ENCODE measurements at regions not wholly inside any gene's neighbourhood (a gene's known extent, or its start where the extent isn't known, plus 50 kb on each side); places are given as distances from the start of the nearest gene placed in this dataset.

GRCh38 chr16:74034862-74035261 is 261.8 kb upstream of the PSMD7 start:
- TF ChIP-seq, protein P1, sequence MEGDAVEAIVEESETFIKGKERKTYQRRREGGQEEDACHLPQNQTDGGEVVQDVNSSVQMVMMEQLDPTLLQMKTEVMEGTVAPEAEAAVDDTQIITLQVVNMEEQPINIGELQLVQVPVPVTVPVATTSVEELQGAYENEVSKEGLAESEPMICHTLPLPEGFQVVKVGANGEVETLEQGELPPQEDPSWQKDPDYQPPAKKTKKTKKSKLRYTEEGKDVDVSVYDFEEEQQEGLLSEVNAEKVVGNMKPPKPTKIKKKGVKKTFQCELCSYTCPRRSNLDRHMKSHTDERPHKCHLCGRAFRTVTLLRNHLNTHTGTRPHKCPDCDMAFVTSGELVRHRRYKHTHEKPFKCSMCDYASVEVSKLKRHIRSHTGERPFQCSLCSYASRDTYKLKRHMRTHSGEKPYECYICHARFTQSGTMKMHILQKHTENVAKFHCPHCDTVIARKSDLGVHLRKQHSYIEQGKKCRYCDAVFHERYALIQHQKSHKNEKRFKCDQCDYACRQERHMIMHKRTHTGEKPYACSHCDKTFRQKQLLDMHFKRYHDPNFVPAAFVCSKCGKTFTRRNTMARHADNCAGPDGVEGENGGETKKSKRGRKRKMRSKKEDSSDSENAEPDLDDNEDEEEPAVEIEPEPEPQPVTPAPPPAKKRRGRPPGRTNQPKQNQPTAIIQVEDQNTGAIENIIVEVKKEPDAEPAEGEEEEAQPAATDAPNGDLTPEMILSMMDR (conservative IDR thresholded peaks at IDR 0.05; ENCODE audit: low read length) = peak; percentile 67
- no peak for TF ChIP-seq EZH2phosphoT487 (IDR thresholded peaks at IDR 0.05; ENCODE audit: borderline replicate concordance, low read depth, low read length)

All from OCI-LY7 (cell line).